H1 (cell line): ENCODE measurements at regions not wholly inside any gene's neighbourhood (a gene's known extent, or its start where the extent isn't known, plus 50 kb on each side); places are given as distances from the start of the nearest gene placed in this dataset.

Experiments
- EGR1 ChIP-seq: IDR thresholded peaks from 2 replicates; pipeline ENCODE4 v1.6.1; 2011; ENCODE audit warnings: low read depth, low read length, borderline replicate concordance
- TF ChIP-seq, protein P1 (sequence below), 3 experiments: IDR thresholded peaks; 1 replicate in 2 of 3; 2 replicates in 1 of 3; pipeline versions ENCODE4 v1.5.1 to v1.6.1; 2011; ENCODE audit warnings: low read length in 3 of 3, mild to moderate bottlenecking in 3 of 3, inconsistent platforms in 2 of 3, low read depth in 1 of 3, moderate library complexity in 1 of 3; ENCODE audit not compliant: insufficient read depth in 1 of 3; ENCODE audit errors: control extremely low read depth in 1 of 3

- no peak for TF ChIP-seq EGR1
- TF ChIP-seq, protein P1, sequence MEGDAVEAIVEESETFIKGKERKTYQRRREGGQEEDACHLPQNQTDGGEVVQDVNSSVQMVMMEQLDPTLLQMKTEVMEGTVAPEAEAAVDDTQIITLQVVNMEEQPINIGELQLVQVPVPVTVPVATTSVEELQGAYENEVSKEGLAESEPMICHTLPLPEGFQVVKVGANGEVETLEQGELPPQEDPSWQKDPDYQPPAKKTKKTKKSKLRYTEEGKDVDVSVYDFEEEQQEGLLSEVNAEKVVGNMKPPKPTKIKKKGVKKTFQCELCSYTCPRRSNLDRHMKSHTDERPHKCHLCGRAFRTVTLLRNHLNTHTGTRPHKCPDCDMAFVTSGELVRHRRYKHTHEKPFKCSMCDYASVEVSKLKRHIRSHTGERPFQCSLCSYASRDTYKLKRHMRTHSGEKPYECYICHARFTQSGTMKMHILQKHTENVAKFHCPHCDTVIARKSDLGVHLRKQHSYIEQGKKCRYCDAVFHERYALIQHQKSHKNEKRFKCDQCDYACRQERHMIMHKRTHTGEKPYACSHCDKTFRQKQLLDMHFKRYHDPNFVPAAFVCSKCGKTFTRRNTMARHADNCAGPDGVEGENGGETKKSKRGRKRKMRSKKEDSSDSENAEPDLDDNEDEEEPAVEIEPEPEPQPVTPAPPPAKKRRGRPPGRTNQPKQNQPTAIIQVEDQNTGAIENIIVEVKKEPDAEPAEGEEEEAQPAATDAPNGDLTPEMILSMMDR (IDR thresholded peaks at IDR 0.05; ENCODE audit: control extremely low read depth in 1 of 3, insufficient read depth in 1 of 3, low read depth in 1 of 3, low read length in 3 of 3) = no peak
Measured at GRCh38 chr2:22824618-22825017, 560.4 kb upstream of the KLHL29 start.
